B cell (primary cell): ENCODE measurements at regions not wholly inside any gene's neighbourhood (a gene's known extent, or its start where the extent isn't known, plus 50 kb on each side); places are given as distances from the start of the nearest gene placed in this dataset.

Source experiments
- ATAC-seq: fragments of 200-7000 bp; cut with Tn5 transposase; one replicate; pipeline ENCODE4 v1.10.0; 2021; ENCODE audit warnings: low read depth, mild to moderate bottlenecking, moderate number of reproducible peaks, moderate library complexity
- CTCF ChIA-PET: fragments of 350-600 bp; sonication (Branson Sonifier 250); formaldehyde crosslinking; loops from one replicate; lab custom pipeline; 2021; ENCODE audit warnings: antibody characterized with exemption, inconsistent platforms; lab: Charles Lee
- POLR2A ChIA-PET: fragments of 350-600 bp; sonication (Branson Sonifier 250); formaldehyde crosslinking; loops from one replicate; lab custom pipeline; 2021; ENCODE audit warnings: antibody characterized with exemption; lab: Charles Lee
- DNase-seq: peaks from one replicate; pipeline ENCODE4 v3.0.0; 2013
- H2AFZ ChIP-seq: 2 replicates; pipeline ENCODE4 v1.6.1; 2012; ENCODE audit warnings: mild to moderate bottlenecking, low read depth, low read length; ENCODE audit not compliant: insufficient read depth, poor library complexity, severe bottlenecking
- H3K27ac ChIP-seq, 2 donors: 1 replicate in 1 of 2; 2 replicates in 1 of 2; pipeline ENCODE4 v1.5.1; 2012 to 2013; ENCODE audit warnings: low read length in 2 of 2, mild to moderate bottlenecking in 2 of 2, moderate library complexity in 1 of 2
- H3K27me3 ChIP-seq, 4 experiments: fragments of 200-600 bp in 1 of 4; sonication (generic) in 1 of 4; replicated peaks in 1 of 4; 1 replicate in 2 of 4; 2 replicates in 2 of 4; pipeline versions ENCODE4 v1.6.1 to v1.7.0; 2013 to 2016; ENCODE audit warnings: low read length in 3 of 4, mild to moderate bottlenecking in 2 of 4, mixed read lengths in 1 of 4, moderate library complexity in 1 of 4; ENCODE audit not compliant: insufficient read depth in 4 of 4, control insufficient read depth in 3 of 4; ENCODE audit errors: control extremely low read depth in 1 of 4
- H3K36me3 ChIP-seq, 2 experiments: replicated peaks in 1 of 2; 1 replicate in 1 of 2; 2 replicates in 1 of 2; pipeline versions ENCODE4 v1.6.1 to v1.7.1; 2013; ENCODE audit warnings: low read length in 1 of 2; ENCODE audit not compliant: insufficient read depth in 2 of 2, control insufficient read depth in 1 of 2; ENCODE audit errors: control extremely low read depth in 1 of 2, extremely low read depth in 1 of 2
- H3K4me1 ChIP-seq, 2 donors: fragments of 200-600 bp in 1 of 2; sonication (generic) in 1 of 2; 1 replicate in 1 of 2; 2 replicates in 1 of 2; pipeline versions ENCODE4 v1.5.1 to v1.6.1; 2013 to 2017; ENCODE audit warnings: low read length in 2 of 2; ENCODE audit not compliant: control insufficient read depth in 2 of 2, insufficient read depth in 2 of 2
- H3K4me2 ChIP-seq: replicated peaks from 2 replicates; pipeline ENCODE3; 2012; ENCODE audit warnings: mild to moderate bottlenecking, low read depth, low read length; ENCODE audit not compliant: poor library complexity, severe bottlenecking
- H3K4me3 ChIP-seq, 5 experiments: fragments of 200-600 bp in 1 of 5; sonication (generic) in 1 of 5; 1 replicate in 3 of 5; 2 replicates in 2 of 5; pipeline versions ENCODE4 v1.5.1 to v1.7.0; 2011 to 2016; ENCODE audit warnings: low read length in 4 of 5, mild to moderate bottlenecking in 4 of 5, low read depth in 2 of 5, control low read depth in 1 of 5, moderate library complexity in 1 of 5; ENCODE audit not compliant: insufficient read depth in 1 of 5; ENCODE audit errors: control extremely low read depth in 1 of 5, extremely low read depth in 1 of 5
- H3K79me2 ChIP-seq: fragments of 200-600 bp; sonication (generic); one replicate; pipeline ENCODE4 v1.6.0; 2016; ENCODE audit warnings: low read length; ENCODE audit not compliant: control insufficient read depth, insufficient read depth
- H3K9ac ChIP-seq: fragments of 200-600 bp; sonication (generic); 2 replicates; pipeline ENCODE4 v1.6.1; 2017; ENCODE audit warnings: mild to moderate bottlenecking, low read length, moderate library complexity
- H3K9me3 ChIP-seq, 3 donors: one replicate each; pipeline versions ENCODE4 v1.6.1 to v1.7.1; 2013; ENCODE audit warnings: low read length in 2 of 3; ENCODE audit not compliant: control insufficient read depth in 2 of 3, insufficient read depth in 1 of 3; ENCODE audit errors: control extremely low read depth in 1 of 3
- H4K20me1 ChIP-seq: 2 replicates; pipeline ENCODE4 v1.6.0; 2012; ENCODE audit warnings: mild to moderate bottlenecking, low read length; ENCODE audit not compliant: insufficient read depth, control insufficient read depth, poor library complexity, severe bottlenecking
- H3K27ac Mint-ChIP-seq: one replicate; pipeline ENCODE4 v1.8.0; 2021; ENCODE audit warnings: mixed read lengths
- H3K27me3 Mint-ChIP-seq: one replicate; pipeline ENCODE4 v1.8.0; 2021; ENCODE audit warnings: mixed read lengths
- H3K4me1 Mint-ChIP-seq: one replicate; pipeline ENCODE4 v1.8.0; 2021; ENCODE audit warnings: mixed read lengths
- H3K4me3 Mint-ChIP-seq: one replicate; pipeline ENCODE4 v1.8.0; 2021; ENCODE audit warnings: mixed read lengths
- H3K9me3 Mint-ChIP-seq: one replicate; pipeline ENCODE4 v1.8.0; 2022; ENCODE audit warnings: mixed read lengths; ENCODE audit not compliant: insufficient read depth
- EZH2 ChIP-seq: IDR thresholded peaks from 2 replicates; pipeline ENCODE4 v1.6.1; 2012; ENCODE audit warnings: borderline replicate concordance, low read depth, mild to moderate bottlenecking, moderate library complexity, low read length; ENCODE audit not compliant: insufficient read depth, poor library complexity, severe bottlenecking
- WGBS: methylation state at CpG from one replicate; pipeline ENCODE4 v1.1.5; 2013; ENCODE audit warnings: missing lambda C conversion rate; ENCODE audit not compliant: insufficient coverage; 5-methylcytosine and 5-hydroxymethylcytosine counted together
- intact Hi-C: fragments of 100-400 bp; cut with micrococcal nuclease; formaldehyde crosslinking; loops from one replicate; pipeline ENCODE4 v1.10.0; 2022
- TF ChIP-seq, protein P1 (sequence below): fragments of 200-600 bp; IDR thresholded peaks from one replicate; pipeline ENCODE4 v1.8.0; 2022; ENCODE audit warnings: antibody characterized with exemption, mild to moderate bottlenecking

GRCh38 chr13:112207129-112207528 lies 140.2 kb downstream of the SOX1 start:
- TF ChIP-seq, protein P1, sequence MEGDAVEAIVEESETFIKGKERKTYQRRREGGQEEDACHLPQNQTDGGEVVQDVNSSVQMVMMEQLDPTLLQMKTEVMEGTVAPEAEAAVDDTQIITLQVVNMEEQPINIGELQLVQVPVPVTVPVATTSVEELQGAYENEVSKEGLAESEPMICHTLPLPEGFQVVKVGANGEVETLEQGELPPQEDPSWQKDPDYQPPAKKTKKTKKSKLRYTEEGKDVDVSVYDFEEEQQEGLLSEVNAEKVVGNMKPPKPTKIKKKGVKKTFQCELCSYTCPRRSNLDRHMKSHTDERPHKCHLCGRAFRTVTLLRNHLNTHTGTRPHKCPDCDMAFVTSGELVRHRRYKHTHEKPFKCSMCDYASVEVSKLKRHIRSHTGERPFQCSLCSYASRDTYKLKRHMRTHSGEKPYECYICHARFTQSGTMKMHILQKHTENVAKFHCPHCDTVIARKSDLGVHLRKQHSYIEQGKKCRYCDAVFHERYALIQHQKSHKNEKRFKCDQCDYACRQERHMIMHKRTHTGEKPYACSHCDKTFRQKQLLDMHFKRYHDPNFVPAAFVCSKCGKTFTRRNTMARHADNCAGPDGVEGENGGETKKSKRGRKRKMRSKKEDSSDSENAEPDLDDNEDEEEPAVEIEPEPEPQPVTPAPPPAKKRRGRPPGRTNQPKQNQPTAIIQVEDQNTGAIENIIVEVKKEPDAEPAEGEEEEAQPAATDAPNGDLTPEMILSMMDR, result no peak
- TF ChIP-seq EZH2, result no peak
- no peaks in the 10 kb centered on the region for H3K79me2 ChIP-seq
- no peaks in the 10 kb centered on the region for H3K36me3 ChIP-seq
- H4K20me1 ChIP-seq, result no peaks in the 10 kb centered on the region
- Mint-ChIP-seq H3K9me3 (no peaks in the 10 kb centered on the region), H3K4me1 (no peaks in the 10 kb centered on the region), H3K27me3 (peaks cover 30% of the 10 kb centered on the region), H3K27ac (no peak overlapping the region), H3K4me3 (no peak overlapping the region)
- intact Hi-C loops, result no loop called here
- peaks cover 0 to 7% (median 4%) of the 10 kb centered on the region in 4 experiments for H3K27me3 ChIP-seq
- no peak overlapping the region for H3K4me3 ChIP-seq
- H3K9me3 ChIP-seq, result peaks cover 0 to 10% (median 0%) of the 10 kb centered on the region in 3 donors
- ChIA-PET CTCF (no interaction called here), POLR2A (no interaction called here)
- 52% methylated on average over 7 of the region's 11 CpGs for WGBS
- no peak overlapping the region for H3K27ac ChIP-seq
- DNase-seq (no peak), ATAC-seq (no peak)
- H3K4me1 ChIP-seq, result no peaks in the 10 kb centered on the region
- no peak overlapping the region for H3K9ac ChIP-seq
- no peak overlapping the region for H3K4me2 ChIP-seq
- H2AFZ ChIP-seq, result no peak overlapping the region

- H3K27me3 ChIP-seq, result peaks cover 0 to 7% (median 4%) of the 10 kb centered on the region in 4 experiments
- H3K79me2 ChIP-seq, result no peaks in the 10 kb centered on the region
- H2AFZ ChIP-seq, result no peak overlapping the region
- 80% methylated on average over 6 of the region's 8 CpGs for WGBS
- H3K4me1 ChIP-seq, result no peaks in the 10 kb centered on the region
- peaks cover 0 to 14% (median 0%) of the 10 kb centered on the region in 3 donors for H3K9me3 ChIP-seq
- H3K4me3 ChIP-seq, result no peak overlapping the region
- Mint-ChIP-seq H3K4me3 (no peak overlapping the region), H3K9me3 (no peaks in the 10 kb centered on the region), H3K27ac (no peak overlapping the region), H3K4me1 (no peaks in the 10 kb centered on the region), H3K27me3 (peaks cover 28% of the 10 kb centered on the region)
- no peak overlapping the region for H3K4me2 ChIP-seq
- no peak overlapping the region for H3K27ac ChIP-seq
- no peak overlapping the region for H3K9ac ChIP-seq
- intact Hi-C loops, result no loop called here
- POLR2A ChIA-PET, result no interaction called here
- no peak for TF ChIP-seq EZH2
- TF ChIP-seq, protein P1, result no peak
- H3K36me3 ChIP-seq, result no peaks in the 10 kb centered on the region
- no peak for ATAC-seq
- H4K20me1 ChIP-seq, result no peaks in the 10 kb centered on the region
- CTCF ChIA-PET, result no interaction called here
- no peak for DNase-seq
Observed at GRCh38 chr13:112208656-112209055, 141.7 kb downstream of the SOX1 start.
